ENCODE measurements at regions not wholly inside any gene's neighbourhood (a gene's known extent, or its start where the extent isn't known, plus 50 kb on each side); places are given as distances from the start of the nearest gene placed in this dataset.

GRCh38 chr6:18585032-18585573 lies 198.0 kb downstream of the RNF144B start:
- DNase-seq (ENCODE audit: low read depth in 1 of 2, low spot score in 2 of 2): no peak
- Histone ChIP-seq H3K23me2 (ENCODE audit: low read depth, low read length) (no peaks in the 10 kb centered on the region), H2BK12ac (ENCODE audit: low read depth, low read length) (no peak overlapping the region), H4K91ac (replicated peaks; ENCODE audit: insufficient read length, low read length) (no peak overlapping the region), H3K9me3 (ENCODE audit: insufficient read depth in 2 of 2, low read depth in 1 of 2, low read length in 1 of 2) (no peaks in the 10 kb centered on the region), H3K14ac (ENCODE audit: insufficient read length) (no peak overlapping the region), H3K4me1 (replicated peaks in 1 of 4; ENCODE audit: control insufficient read depth in 3 of 4, insufficient read depth in 4 of 4, low read length in 3 of 4) (peaks cover 0 to 4% (median 0%) of the 10 kb centered on the region in 4 experiments; a peak in 1 of 7 replicates), H2AK5ac (ENCODE audit: low read depth, low read length) (no peak overlapping the region), H4K5ac (ENCODE audit: insufficient read length, low read depth, low read length) (no peak overlapping the region), H3K27me3 (replicated peaks in 1 of 4; ENCODE audit: control insufficient read depth in 3 of 4, extremely low read depth in 1 of 4, insufficient read depth in 3 of 4, low read length in 3 of 4) (no peaks in the 10 kb centered on the region), H3K79me1 (ENCODE audit: low read depth, low read length) (no peaks in the 10 kb centered on the region), H2BK120ac (replicated peaks; ENCODE audit: low read depth, low read length) (no peak overlapping the region), H2BK20ac (ENCODE audit: low read length) (no peak overlapping the region), H4K8ac (ENCODE audit: extremely low read depth, insufficient read depth, low read length) (no peak overlapping the region), H3K23ac (ENCODE audit: insufficient read length) (no peak overlapping the region), H2BK5ac (ENCODE audit: low read depth, low read length) (no peak overlapping the region), H2BK15ac (ENCODE audit: low read length) (no peak overlapping the region), H3K36me3 (ENCODE audit: control insufficient read depth in 2 of 4, insufficient read depth in 4 of 4, low read length in 3 of 4) (no peaks in the 10 kb centered on the region), H3K56ac (replicated peaks; ENCODE audit: insufficient read length, low read depth, low read length) (no peak overlapping the region), H3K18ac (ENCODE audit: extremely low read depth, low read length) (no peak overlapping the region), H3K79me2 (ENCODE audit: control insufficient read depth in 1 of 2, insufficient read depth in 2 of 2, low read length in 2 of 2) (no peaks in the 10 kb centered on the region), H3K4me2 (ENCODE audit: insufficient read depth in 1 of 2, low read depth in 2 of 2, low read length in 2 of 2) (no peak overlapping the region), H3K9ac (replicated peaks in 1 of 4; ENCODE audit: extremely low read depth in 1 of 4, low read depth in 3 of 4, low read length in 3 of 4) (no peak overlapping the region), H3K4me3 (ENCODE audit: extremely low read depth in 1 of 4, insufficient read depth in 2 of 4, low read depth in 3 of 4, low read length in 4 of 4) (no peak overlapping the region), H4K20me1 (replicated peaks in 1 of 2; ENCODE audit: control insufficient read depth in 1 of 2, insufficient read depth in 2 of 2, low read length in 2 of 2) (no peaks in the 10 kb centered on the region), H2AFZ (ENCODE audit: low read length) (0 out of 2 replicates have a peak overlapping the region, but pooled peaks have one; percentile 6), H3K4ac (replicated peaks; ENCODE audit: insufficient read length, low read depth, low read length) (no peak overlapping the region), H3K27ac (ENCODE audit: low read depth, low read length) (no peak overlapping the region)
- whole genome bisulfite sequencing, 2 experiments (ENCODE audit: extremely low coverage in 1 of 2, insufficient coverage in 1 of 2, insufficient read length in 1 of 2, insufficient replicate concordance in 2 of 2, low coverage in 1 of 2, low lambda C conversion rate in 2 of 2, missing lambda C conversion rate in 1 of 2): 87% methylated on average over 4 of the region's 4 CpGs; no CpG with 5 or more reads in 1 of the 2 experiments
- POLR2A ChIA-PET (ENCODE audit: partially characterized antibody): no interaction called here
- FAIRE-seq: no peak
- CTCF ChIA-PET (ENCODE audit: partially characterized antibody): interaction anchor here (2.5 kb wide), 1 partner anchor 11 kb away, joined by 7 read pairs; no protein-coding TSS in a partner anchor
- TF ChIP-seq EP300 (IDR thresholded peaks at IDR 0.05; ENCODE audit: borderline replicate concordance in 1 of 2, low read depth in 2 of 2, low read length in 2 of 2) (no peak), ATF3 (IDR thresholded peaks at IDR 0.05; ENCODE audit: insufficient read depth, low read depth, low read length) (no peak), HDAC2 (IDR thresholded peaks at IDR 0.05; ENCODE audit: borderline replicate concordance in 1 of 2, low read depth in 2 of 2, low read length in 2 of 2) (no peak), ASH2L (IDR thresholded peaks at IDR 0.05; ENCODE audit: low read length) (no peak), SRF (IDR thresholded peaks at IDR 0.05; ENCODE audit: low read depth, low read length) (no peak), EZH2 (IDR thresholded peaks at IDR 0.05; ENCODE audit: low read depth, low read length, severe bottlenecking) (no peak), NANOG (IDR thresholded peaks at IDR 0.05; ENCODE audit: insufficient read depth, low read depth, low read length, poor library complexity, severe bottlenecking) (no peak), BRCA1 (IDR thresholded peaks at IDR 0.05; ENCODE audit: low read depth, low read length) (no peak), CREB1 (IDR thresholded peaks at IDR 0.05) (no peak), BACH1 (IDR thresholded peaks at IDR 0.05; ENCODE audit: low read length) (no peak), SIX5 (IDR thresholded peaks at IDR 0.05; ENCODE audit: low read depth, low read length) (no peak), SIN3A (conservative IDR thresholded peaks at IDR 0.05 in 1 of 2, IDR thresholded peaks at IDR 0.05 in 1 of 2; ENCODE audit: low read depth in 1 of 2, low read length in 2 of 2) (no peak), CBX5 (IDR thresholded peaks at IDR 0.05; ENCODE audit: low read depth, low read length) (no peak)

Measured in H1 (cell line).